ENCODE measurements at regions not wholly inside any gene's neighbourhood (a gene's known extent, or its start where the extent isn't known, plus 50 kb on each side); places are given as distances from the start of the nearest gene placed in this dataset.

DNA sequence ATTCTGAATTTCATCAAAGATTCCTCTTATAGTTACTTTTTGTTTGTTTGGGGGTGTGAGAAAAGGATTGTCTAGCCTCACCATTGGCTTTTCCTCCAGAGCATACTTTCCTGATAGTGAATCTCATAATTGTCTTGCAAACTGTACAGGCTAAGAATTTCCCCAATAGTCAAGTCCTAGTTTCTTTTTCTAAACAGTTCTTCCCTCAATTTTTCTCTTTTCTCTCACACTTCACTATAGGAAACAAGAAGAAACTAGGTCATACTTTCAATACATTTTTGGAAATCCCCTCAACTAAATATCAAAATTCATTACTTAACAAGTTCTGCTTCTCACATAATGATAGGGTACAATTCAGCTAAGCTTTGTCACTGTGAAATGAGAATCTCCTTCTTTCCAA is 241.9 kb downstream of the IL20RB start (continued):
- TF ChIP-seq, protein P1, sequence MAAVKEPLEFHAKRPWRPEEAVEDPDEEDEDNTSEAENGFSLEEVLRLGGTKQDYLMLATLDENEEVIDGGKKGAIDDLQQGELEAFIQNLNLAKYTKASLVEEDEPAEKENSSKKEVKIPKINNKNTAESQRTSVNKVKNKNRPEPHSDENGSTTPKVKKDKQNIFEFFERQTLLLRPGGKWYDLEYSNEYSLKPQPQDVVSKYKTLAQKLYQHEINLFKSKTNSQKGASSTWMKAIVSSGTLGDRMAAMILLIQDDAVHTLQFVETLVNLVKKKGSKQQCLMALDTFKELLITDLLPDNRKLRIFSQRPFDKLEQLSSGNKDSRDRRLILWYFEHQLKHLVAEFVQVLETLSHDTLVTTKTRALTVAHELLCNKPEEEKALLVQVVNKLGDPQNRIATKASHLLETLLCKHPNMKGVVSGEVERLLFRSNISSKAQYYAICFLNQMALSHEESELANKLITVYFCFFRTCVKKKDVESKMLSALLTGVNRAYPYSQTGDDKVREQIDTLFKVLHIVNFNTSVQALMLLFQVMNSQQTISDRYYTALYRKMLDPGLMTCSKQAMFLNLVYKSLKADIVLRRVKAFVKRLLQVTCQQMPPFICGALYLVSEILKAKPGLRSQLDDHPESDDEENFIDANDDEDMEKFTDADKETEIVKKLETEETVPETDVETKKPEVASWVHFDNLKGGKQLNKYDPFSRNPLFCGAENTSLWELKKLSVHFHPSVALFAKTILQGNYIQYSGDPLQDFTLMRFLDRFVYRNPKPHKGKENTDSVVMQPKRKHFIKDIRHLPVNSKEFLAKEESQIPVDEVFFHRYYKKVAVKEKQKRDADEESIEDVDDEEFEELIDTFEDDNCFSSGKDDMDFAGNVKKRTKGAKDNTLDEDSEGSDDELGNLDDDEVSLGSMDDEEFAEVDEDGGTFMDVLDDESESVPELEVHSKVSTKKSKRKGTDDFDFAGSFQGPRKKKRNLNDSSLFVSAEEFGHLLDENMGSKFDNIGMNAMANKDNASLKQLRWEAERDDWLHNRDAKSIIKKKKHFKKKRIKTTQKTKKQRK (IDR thresholded peaks at IDR 0.05; ENCODE audit: low read length): no peak

DNA sequence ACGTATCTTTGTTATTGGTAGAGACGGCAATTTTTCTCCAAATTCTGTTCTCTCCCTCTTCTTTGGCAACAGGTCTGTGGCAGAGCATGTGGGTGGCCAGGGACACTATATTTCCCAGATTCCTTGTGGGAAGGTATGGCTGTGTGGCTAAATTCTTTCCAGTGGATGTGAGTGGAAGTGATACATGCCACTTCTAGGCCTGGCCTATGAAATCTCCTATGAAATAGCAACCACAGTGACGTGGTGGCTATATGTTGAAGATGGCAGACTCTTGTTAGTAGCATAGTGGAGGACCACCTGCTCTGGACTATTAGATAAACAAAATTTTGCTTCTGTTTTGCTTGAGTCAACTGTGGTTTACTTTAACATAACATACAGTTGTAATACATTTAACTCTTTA is 243.3 kb downstream of the IL20RB start:
- H3K9ac ChIP-seq (ENCODE audit: insufficient read depth, low read depth, low read length): no peak overlapping the region
- ATAC-seq: no peak
- ChIA-PET CTCF (ENCODE audit: low intra/inter-chr PET ratio, low total read pairs) (no interaction called here), POLR2A (no interaction called here)
- H3K4me2 ChIP-seq (ENCODE audit: low read depth, low read length): no peak overlapping the region
- H3K4me3 ChIP-seq (replicated peaks in 1 of 3; ENCODE audit: insufficient read depth in 1 of 3, low read depth in 2 of 3, low read length in 3 of 3): no peak overlapping the region
- no peak overlapping the region for H2AFZ ChIP-seq (ENCODE audit: low read length)
- in situ Hi-C loops (cut with HindIII; ENCODE audit: extremely low pct_ligation_motif_present, low pct_unique_long_range_greater_than_20kb): no loop called here
- no peaks in the 10 kb centered on the region for H4K20me1 ChIP-seq (ENCODE audit: insufficient read depth, low read length)
- no peak for FAIRE-seq
- H3K36me3 ChIP-seq (replicated peaks in 1 of 2; ENCODE audit: control insufficient read depth in 1 of 2, insufficient read depth in 2 of 2, low read length in 2 of 2): no peaks in the 10 kb centered on the region
- H3K79me2 ChIP-seq (ENCODE audit: insufficient read depth, low read length): no peaks in the 10 kb centered on the region
- BruUV-seq (replicated peaks): no TSS peak
- no peak for DNase-seq (ENCODE audit: low spot score)
- no peaks in the 10 kb centered on the region for H3K9me3 ChIP-seq (ENCODE audit: low read length)
- H3K27ac ChIP-seq (ENCODE audit: extremely low read length, insufficient read depth, low read length): no peak overlapping the region
- no peaks in the 10 kb centered on the region for H3K4me1 ChIP-seq (ENCODE audit: insufficient read depth, low read length)
- WGBS (ENCODE audit: low lambda C conversion rate): 36% methylated on average over 3 of the region's 3 CpGs
- intact Hi-C loops (cut with micrococcal nuclease; ENCODE audit: unreplicated experiment): no loop called here
- no peaks in the 10 kb centered on the region for H3K27me3 ChIP-seq (ENCODE audit: control insufficient read depth in 1 of 2, insufficient read depth in 2 of 2, low read length in 2 of 2)
- no peak for TF ChIP-seq ZNF556 (CRISPR knock-in tag; IDR thresholded peaks at IDR 0.05; ENCODE audit: borderline replicate concordance)
- no peak for TF ChIP-seq CENPX (CRISPR knock-in tag; IDR thresholded peaks at IDR 0.05)
- TF ChIP-seq, protein P2, sequence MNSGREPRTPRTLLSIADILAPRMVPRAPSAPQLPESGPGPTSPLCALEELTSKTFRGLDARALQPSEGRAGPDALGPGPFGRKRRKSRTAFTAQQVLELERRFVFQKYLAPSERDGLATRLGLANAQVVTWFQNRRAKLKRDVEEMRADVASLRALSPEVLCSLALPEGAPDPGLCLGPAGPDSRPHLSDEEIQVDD (CRISPR knock-in tag; IDR thresholded peaks at IDR 0.05; ENCODE audit: borderline replicate concordance): no peak
- TF ChIP-seq HDAC1 (CRISPR knock-in tag; IDR thresholded peaks at IDR 0.05): no peak

Measured in HepG2 (cell line).